Heart left ventricle (tissue), 16 donors: ENCODE measurements at regions not wholly inside any gene's neighbourhood (a gene's known extent, or its start where the extent isn't known, plus 50 kb on each side); places are given as distances from the start of the nearest gene placed in this dataset.
A peak's percentile ranks its signal among the peaks of the same experiment; 100 is the strongest.
"Not testable (repeated sequence)": the region's sequence is repeated elsewhere in the genome, so short reads cannot be mapped to it uniquely, and the experiment has no call there.

ENCODE experiments used
- ATAC-seq, 4 donors: fragments of 200-7000 bp; cut with Tn5 transposase; one replicate each; pipeline ENCODE4 v1.9.1; 2020 to 2022; ENCODE audit warnings: moderate library complexity in 4 of 4, mild to moderate bottlenecking in 3 of 4, moderate number of reproducible peaks in 1 of 4
- DNase-seq, 5 donors: peaks; one replicate each; pipeline ENCODE4 v3.0.0-alpha.2; 2020
- H3K27ac ChIP-seq, 12 donors: fragments of 200-600 bp; sonication (generic) in 4 of 12; one replicate each; pipeline versions ENCODE4 v1.5.0 to v1.8.0; 2016 to 2022; ENCODE audit warnings: mild to moderate bottlenecking in 2 of 12
- H3K27me3 ChIP-seq, 9 donors: fragments of 200-600 bp; sonication (generic) in 2 of 9; one replicate each; pipeline versions ENCODE4 v1.5.1 to v1.8.0; 2016 to 2022; ENCODE audit warnings: mild to moderate bottlenecking in 3 of 9
- H3K36me3 ChIP-seq, 9 donors: fragments of 200-600 bp; sonication (generic) in 2 of 9; one replicate each; pipeline versions ENCODE4 v1.5.0 to v1.8.0; 2018 to 2022; ENCODE audit warnings: mild to moderate bottlenecking in 2 of 9
- H3K4me1 ChIP-seq, 12 donors: fragments of 200-600 bp; sonication (generic) in 4 of 12; one replicate each; pipeline versions ENCODE4 v1.5.0 to v1.8.0; 2016 to 2022; ENCODE audit warnings: mild to moderate bottlenecking in 3 of 12
- H3K4me3 ChIP-seq, 12 donors: fragments of 200-600 bp; sonication (generic) in 4 of 12; one replicate each; pipeline versions ENCODE4 v1.5.0 to v1.8.0; 2017 to 2022; ENCODE audit warnings: mild to moderate bottlenecking in 9 of 12, moderate library complexity in 4 of 12
- H3K9me3 ChIP-seq, 12 donors: fragments of 200-600 bp; sonication (generic) in 4 of 12; one replicate each; pipeline versions ENCODE4 v1.5.0 to v1.8.0; 2016 to 2022; ENCODE audit warnings: mild to moderate bottlenecking in 1 of 12
- POLR2A ChIP-seq, 2 donors: fragments of 450-650 bp; IDR thresholded peaks; one replicate each; pipeline ENCODE4 v1.6.1; 2017; ENCODE audit warnings: antibody characterized with exemption in 2 of 2, mild to moderate bottlenecking in 2 of 2, moderate library complexity in 2 of 2
- WGBS, 4 donors: extraction: QIAGEN DNeasy Blood & Tissue Kit in 2 of 4; methylation state at CpG; one replicate each; pipeline versions ENCODE4 v1.1.5 to v1.1.7; 2013 to 2018; 5-methylcytosine and 5-hydroxymethylcytosine counted together
- intact Hi-C, 10 donors: fragments of 100-400 bp; cut with DNase I; formaldehyde crosslinking; loops; one replicate each; pipeline versions ENCODE4 v1.11.1 to v1.14.2; 2022
- TF ChIP-seq, protein P1 (sequence below), 12 donors: fragments of 200-600 bp; sonication (generic) in 4 of 12; IDR thresholded peaks; one replicate each; pipeline versions ENCODE4 v1.5.0 to v1.8.0; 2018 to 2022; ENCODE audit warnings: antibody characterized with exemption in 12 of 12, mild to moderate bottlenecking in 5 of 12
- donor health status: ischemic (EF 13 %, LVEDD 7.1; RV severe dilation, severe dysfunction).
- donor health status: healthy with polysubstance abuse.
- donor health status: DM: no; HTN: yes; CAD: no.
- donor health status: DM: no; HTN: no; CAD: no.
- donor health status: ischemic (EF 25% LVEDD 6.9; RV normal size, moderate dysfunction).
- donor health status: ischemic (EF 25% LVEDD 5.7; RV mildly dilated, moderate dysfunction).
- donor health status: healthy.
- donor health status: DM: yes; HTN: yes; CAD: no.
- donor health status: ischemic (EF 35%, LVEDD 5.7; RV mildly dilated, moderate dysfunction).
- donor health status: nonischemic (EF 11% LVEDD 7.7; RV severe dilation, severe dysfunction).
- donor health status: DM: yes; HTN: yes; CAD: no.
- donor health status: PGD.
- donor health status: ischemic (EF 29% LVEDD 5.4; RV normal size, mild dysfunction).
- donor health status: nonischemic (EF 23%, LVEDD 6.1; RV moderate dilation, normal function).

DNA sequence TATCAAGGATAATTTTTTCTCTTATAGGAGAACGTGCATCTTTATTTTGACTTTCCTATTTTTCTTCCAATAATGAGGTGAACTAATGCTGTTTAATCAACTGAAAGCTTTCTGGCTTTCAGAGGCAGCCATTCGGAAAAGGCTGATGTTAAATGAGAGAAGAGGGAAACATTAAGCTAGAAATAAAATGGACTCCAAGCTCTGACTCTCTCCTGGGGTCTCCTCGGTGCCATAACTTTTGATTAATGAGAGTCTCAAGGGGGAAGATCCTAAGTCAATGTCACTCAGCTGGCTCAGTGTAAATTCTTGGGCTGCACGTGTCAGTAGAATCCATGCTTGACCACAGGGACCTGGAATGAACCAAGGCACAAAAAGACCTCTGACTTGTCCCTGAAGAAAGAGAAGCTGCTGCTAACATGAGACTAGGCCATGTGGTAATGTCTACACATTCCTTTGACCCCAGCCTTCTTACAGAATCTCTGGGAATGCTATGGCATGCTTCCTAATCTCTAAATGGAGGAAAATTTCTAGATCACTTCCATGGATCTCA, 152.2 kb upstream of the RFC3 start:
- H3K4me1 ChIP-seq = peaks cover 0 to 4% (median 0%) of the 10 kb centered on the region in 12 donors
- intact Hi-C loops = no loop called here

DNA sequence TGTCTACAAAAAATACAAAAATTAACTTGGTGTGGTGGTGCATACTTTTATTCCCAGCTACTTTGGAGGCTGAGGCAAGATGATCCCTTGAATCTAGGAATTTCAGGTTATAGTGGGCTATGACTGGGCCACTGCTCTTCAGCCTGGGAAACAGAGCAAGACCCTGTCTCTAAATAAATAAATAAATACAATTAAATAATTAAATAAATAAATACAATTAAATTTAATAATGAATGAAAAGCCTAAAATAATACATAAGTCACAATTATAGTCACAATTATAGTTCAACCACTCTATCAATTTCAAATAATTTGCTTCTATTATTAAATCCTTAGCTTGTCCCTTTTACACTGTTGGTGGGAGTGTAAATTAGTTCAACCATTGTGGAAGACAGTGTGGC, 146.4 kb upstream of the RFC3 start:
- intact Hi-C loops = loop anchor here in 1 of 10 donors (10.0 kb wide), 1 partner anchor 53 kb away; no protein-coding TSS in a partner anchor
- no peak for ATAC-seq
- TF ChIP-seq, protein P1, sequence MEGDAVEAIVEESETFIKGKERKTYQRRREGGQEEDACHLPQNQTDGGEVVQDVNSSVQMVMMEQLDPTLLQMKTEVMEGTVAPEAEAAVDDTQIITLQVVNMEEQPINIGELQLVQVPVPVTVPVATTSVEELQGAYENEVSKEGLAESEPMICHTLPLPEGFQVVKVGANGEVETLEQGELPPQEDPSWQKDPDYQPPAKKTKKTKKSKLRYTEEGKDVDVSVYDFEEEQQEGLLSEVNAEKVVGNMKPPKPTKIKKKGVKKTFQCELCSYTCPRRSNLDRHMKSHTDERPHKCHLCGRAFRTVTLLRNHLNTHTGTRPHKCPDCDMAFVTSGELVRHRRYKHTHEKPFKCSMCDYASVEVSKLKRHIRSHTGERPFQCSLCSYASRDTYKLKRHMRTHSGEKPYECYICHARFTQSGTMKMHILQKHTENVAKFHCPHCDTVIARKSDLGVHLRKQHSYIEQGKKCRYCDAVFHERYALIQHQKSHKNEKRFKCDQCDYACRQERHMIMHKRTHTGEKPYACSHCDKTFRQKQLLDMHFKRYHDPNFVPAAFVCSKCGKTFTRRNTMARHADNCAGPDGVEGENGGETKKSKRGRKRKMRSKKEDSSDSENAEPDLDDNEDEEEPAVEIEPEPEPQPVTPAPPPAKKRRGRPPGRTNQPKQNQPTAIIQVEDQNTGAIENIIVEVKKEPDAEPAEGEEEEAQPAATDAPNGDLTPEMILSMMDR (IDR thresholded peaks at IDR 0.05) = no peak
- no peak for TF ChIP-seq POLR2A (IDR thresholded peaks at IDR 0.05)

More for the DNA sequence above, 152.2 kb upstream of the RFC3 start:
- Histone ChIP-seq H3K36me3 (no peaks in the 10 kb centered on the region), H3K4me3 (no peak overlapping the region), H3K27ac (no peak overlapping the region), H3K9me3 (no peaks in the 10 kb centered on the region), H3K27me3 (no peaks in the 10 kb centered on the region)
- 74 to 84% (median 81%) methylated on average over 4 of the region's 4 CpGs for WGBS, 4 donors
- ATAC-seq = no peak
- no peak for DNase-seq
- TF ChIP-seq, protein P1 (IDR thresholded peaks at IDR 0.05) = no peak
- TF ChIP-seq POLR2A (IDR thresholded peaks at IDR 0.05) = no peak

DNA sequence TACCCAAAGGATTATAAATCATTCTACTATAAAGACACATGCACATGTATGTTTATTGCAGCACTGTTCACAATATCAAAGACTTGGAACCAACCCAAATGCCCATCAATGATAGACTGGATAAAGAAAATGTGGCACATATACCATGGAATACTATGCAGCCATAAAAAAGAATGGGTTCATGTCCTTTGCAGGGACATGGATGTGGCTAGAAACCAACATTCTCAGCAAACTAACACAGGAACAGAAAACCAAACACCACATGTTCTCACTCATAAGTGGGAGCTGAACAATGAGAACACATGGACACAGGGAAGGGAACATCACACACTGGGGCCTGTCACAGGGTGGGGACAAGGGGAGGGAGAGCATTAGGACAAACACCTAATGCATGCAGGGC, 145.9 kb upstream of the RFC3 start:
- H3K27me3 ChIP-seq, H3K27ac ChIP-seq, H3K36me3 ChIP-seq, H3K9me3 ChIP-seq, DNase-seq, ATAC-seq, H3K4me3 ChIP-seq: not testable (repeated sequence)
- peaks cover 0 to 23% (median 10%) of the 10 kb centered on the region in 12 donors for H3K4me1 ChIP-seq
- intact Hi-C loops = loop anchor here in 1 of 10 donors (10.0 kb wide), 1 partner anchor 53 kb away; no protein-coding TSS in a partner anchor

More for the DNA sequence above, 146.4 kb upstream of the RFC3 start:
- Histone ChIP-seq H3K36me3 (no peaks in the 10 kb centered on the region), H3K9me3 (peaks cover 0 to 4% (median 0%) of the 10 kb centered on the region in 12 donors), H3K4me1 (peaks cover 0 to 19% (median 8%) of the 10 kb centered on the region in 12 donors), H3K27ac (no peak overlapping the region), H3K4me3 (no peak overlapping the region), H3K27me3 (no peaks in the 10 kb centered on the region)
- DNase-seq = no peak

DNA sequence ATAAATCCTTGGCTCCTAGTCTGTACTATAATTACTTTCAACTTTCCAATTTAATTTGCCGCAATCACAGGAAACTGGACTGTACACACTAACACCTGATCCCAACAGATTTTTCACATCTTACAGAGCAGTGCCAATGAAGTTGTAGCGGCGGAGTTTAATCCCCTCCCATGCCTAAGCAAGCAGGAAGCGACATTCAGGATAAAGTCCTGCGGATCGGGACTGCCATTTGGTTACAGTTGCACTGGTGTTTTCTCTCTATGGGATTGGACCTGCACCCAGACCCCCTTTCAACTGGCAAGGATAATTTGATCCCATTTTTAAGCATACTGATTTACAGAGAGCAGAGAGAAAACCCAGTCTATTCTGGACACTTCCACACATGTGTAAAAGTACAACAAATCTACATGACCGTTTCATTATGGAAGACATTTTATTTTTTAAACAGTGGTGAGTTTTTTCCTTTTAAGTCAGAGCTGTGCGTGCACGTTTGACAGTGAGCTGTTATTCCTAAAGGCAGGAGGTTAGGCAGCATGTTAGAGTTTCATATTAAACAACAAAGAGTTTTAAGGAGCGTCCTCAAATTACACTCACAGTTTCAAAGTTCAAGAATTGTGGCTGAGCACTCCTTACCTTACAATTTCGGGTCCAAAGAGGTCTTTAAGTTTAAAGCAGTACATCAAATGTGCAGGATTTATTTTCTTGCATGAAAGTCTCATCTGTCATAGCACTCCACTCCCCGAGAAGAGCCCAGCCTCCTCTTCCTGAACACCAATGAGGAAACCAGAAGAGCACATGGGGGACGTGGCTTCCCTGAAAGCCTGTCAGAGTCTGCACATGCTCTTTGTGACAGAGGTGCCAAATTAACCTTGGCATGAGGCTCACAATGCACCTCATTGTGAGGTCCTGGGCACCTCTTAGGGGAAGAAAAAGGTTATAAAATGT, 141.6 kb upstream of the RFC3 start:
- peak overlapping the region; percentile 40 to 67 (median 58) for H3K4me3 ChIP-seq
- TF ChIP-seq, protein P1 (IDR thresholded peaks at IDR 0.05) = no peak
- TF ChIP-seq POLR2A (IDR thresholded peaks at IDR 0.05) = no peak
- intact Hi-C loops = loop anchor here in 6 of 10 donors (2.0 to 10.0 kb wide), 8 partner anchors 34 to 134 kb away; no protein-coding TSS in a partner anchor
- peak overlapping the region; percentile 15 to 75 (median 60) for H3K27ac ChIP-seq
- WGBS, 4 donors = 6 to 9% (median 7%) methylated on average over 13 of the region's 13 CpGs
- peak; percentile 95 to 98 (median 96) for ATAC-seq
- no peaks in the 10 kb centered on the region for H3K36me3 ChIP-seq
- DNase-seq = peak in 4 of 5 donors; percentile 60 to 74 (median 72)
- peaks cover 0 to 45% (median 20%) of the 10 kb centered on the region in 12 donors for H3K4me1 ChIP-seq
- H3K27me3 ChIP-seq = no peaks in the 10 kb centered on the region
- H3K9me3 ChIP-seq = peaks cover 0 to 4% (median 0%) of the 10 kb centered on the region in 12 donors
